ENCODE measurements at regions not wholly inside any gene's neighbourhood (a gene's known extent, or its start where the extent isn't known, plus 50 kb on each side); places are given as distances from the start of the nearest gene placed in this dataset.

DNA sequence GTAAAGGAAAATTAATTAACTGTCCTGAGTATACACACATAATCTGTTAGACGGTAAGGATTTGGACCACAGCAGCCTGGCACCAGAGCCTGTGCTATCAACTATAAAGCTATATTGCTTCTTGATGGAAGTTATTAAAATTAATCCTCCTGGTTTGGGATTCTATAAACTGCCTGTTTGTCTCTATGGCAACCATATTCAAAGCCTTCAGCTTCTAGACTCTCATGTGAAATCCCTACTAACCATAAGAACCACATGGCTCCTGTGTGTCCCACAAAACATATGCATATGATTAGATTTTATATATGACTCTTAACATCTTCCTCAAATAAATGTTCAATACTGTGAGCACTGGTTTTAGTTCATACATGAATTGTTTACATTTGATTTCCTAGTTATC is 380.8 kb downstream of the ANKRD50 start:
- Histone ChIP-seq H3K4me1 (ENCODE audit: low read depth, poor library complexity, severe bottlenecking) (no peaks in the 10 kb centered on the region), H3K36me3 (ENCODE audit: insufficient read depth) (no peaks in the 10 kb centered on the region), H3K4me2 (no peak overlapping the region), H3K27ac (no peak overlapping the region), H3K4me3 (IDR thresholded peaks at IDR 0.05; ENCODE audit: insufficient read depth, low read depth, low read length) (no peak overlapping the region), H3K27me3 (ENCODE audit: insufficient read depth, low read depth) (no peaks in the 10 kb centered on the region), H3K79me2 (ENCODE audit: insufficient read depth, low read depth) (no peaks in the 10 kb centered on the region), H3K9ac (no peak overlapping the region), H4K20me1 (ENCODE audit: insufficient read depth) (no peaks in the 10 kb centered on the region), H2AFZ (ENCODE audit: low read depth) (no peak overlapping the region)
- TF ChIP-seq, protein P1, sequence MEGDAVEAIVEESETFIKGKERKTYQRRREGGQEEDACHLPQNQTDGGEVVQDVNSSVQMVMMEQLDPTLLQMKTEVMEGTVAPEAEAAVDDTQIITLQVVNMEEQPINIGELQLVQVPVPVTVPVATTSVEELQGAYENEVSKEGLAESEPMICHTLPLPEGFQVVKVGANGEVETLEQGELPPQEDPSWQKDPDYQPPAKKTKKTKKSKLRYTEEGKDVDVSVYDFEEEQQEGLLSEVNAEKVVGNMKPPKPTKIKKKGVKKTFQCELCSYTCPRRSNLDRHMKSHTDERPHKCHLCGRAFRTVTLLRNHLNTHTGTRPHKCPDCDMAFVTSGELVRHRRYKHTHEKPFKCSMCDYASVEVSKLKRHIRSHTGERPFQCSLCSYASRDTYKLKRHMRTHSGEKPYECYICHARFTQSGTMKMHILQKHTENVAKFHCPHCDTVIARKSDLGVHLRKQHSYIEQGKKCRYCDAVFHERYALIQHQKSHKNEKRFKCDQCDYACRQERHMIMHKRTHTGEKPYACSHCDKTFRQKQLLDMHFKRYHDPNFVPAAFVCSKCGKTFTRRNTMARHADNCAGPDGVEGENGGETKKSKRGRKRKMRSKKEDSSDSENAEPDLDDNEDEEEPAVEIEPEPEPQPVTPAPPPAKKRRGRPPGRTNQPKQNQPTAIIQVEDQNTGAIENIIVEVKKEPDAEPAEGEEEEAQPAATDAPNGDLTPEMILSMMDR (conservative IDR thresholded peaks at IDR 0.05; ENCODE audit: low read depth, low read length): no peak

DNA sequence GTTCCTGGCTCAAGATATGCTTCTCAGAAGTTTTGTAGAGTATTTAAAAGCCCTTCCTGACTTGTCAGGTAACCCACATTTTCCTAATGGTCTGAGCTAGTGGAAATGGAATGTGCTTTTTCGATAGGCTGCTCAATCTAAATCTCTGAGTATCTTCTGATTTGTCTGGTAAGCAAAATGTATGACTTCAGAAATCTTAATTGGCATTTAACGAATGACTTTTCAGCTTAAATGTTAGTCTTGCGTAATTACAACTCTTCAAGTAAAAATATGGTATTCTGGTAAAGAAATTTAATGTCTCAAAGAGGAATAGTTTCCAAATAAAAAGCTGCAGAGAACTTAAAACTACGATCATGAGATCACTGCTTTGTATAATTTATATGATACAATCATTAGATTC is 379.1 kb downstream of the ANKRD50 start:
- TF ChIP-seq, protein P1 (conservative IDR thresholded peaks at IDR 0.05; ENCODE audit: low read depth, low read length): no peak
- no peak overlapping the region for H3K4me2 ChIP-seq
- no peaks in the 10 kb centered on the region for H3K4me1 ChIP-seq (ENCODE audit: low read depth, poor library complexity, severe bottlenecking)
- no peak overlapping the region for H3K27ac ChIP-seq
- no peaks in the 10 kb centered on the region for H3K27me3 ChIP-seq (ENCODE audit: insufficient read depth, low read depth)
- H3K79me2 ChIP-seq (ENCODE audit: insufficient read depth, low read depth): no peaks in the 10 kb centered on the region
- no peaks in the 10 kb centered on the region for H4K20me1 ChIP-seq (ENCODE audit: insufficient read depth)
- H3K36me3 ChIP-seq (ENCODE audit: insufficient read depth): no peaks in the 10 kb centered on the region
- no peak overlapping the region for H3K9ac ChIP-seq
- H2AFZ ChIP-seq (ENCODE audit: low read depth): no peak overlapping the region
- no peak overlapping the region for H3K4me3 ChIP-seq (IDR thresholded peaks at IDR 0.05; ENCODE audit: insufficient read depth, low read depth, low read length)

DNA sequence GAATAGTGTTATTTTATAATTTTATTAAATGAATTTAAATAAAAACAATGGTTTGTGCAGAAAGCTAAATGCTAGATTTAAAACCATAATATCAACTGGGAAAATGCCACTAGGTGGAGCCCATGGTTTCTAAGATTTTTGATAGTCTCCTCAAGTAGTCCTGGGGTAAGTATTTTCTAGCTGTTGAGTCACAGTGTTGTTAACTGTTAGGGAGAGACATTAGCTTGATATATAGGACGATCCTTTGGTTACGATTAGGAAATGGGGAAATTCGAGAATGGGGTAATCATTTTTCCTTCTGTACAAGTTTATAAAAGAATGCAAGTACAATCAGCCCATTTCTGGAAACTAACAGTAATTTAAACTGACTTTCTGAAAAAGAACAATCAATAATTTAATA is 378.4 kb downstream of the ANKRD50 start:
- Histone ChIP-seq H3K36me3 (ENCODE audit: insufficient read depth) (no peaks in the 10 kb centered on the region), H4K20me1 (ENCODE audit: insufficient read depth) (no peaks in the 10 kb centered on the region), H3K27ac (no peak overlapping the region), H3K4me1 (ENCODE audit: low read depth, poor library complexity, severe bottlenecking) (no peaks in the 10 kb centered on the region), H3K4me2 (no peak overlapping the region), H2AFZ (ENCODE audit: low read depth) (no peak overlapping the region), H3K79me2 (ENCODE audit: insufficient read depth, low read depth) (no peaks in the 10 kb centered on the region), H3K27me3 (ENCODE audit: insufficient read depth, low read depth) (no peaks in the 10 kb centered on the region), H3K4me3 (IDR thresholded peaks at IDR 0.05; ENCODE audit: insufficient read depth, low read depth, low read length) (no peak overlapping the region), H3K9ac (no peak overlapping the region)
- TF ChIP-seq, protein P1 (conservative IDR thresholded peaks at IDR 0.05; ENCODE audit: low read depth, low read length): peak; percentile 55

DNA sequence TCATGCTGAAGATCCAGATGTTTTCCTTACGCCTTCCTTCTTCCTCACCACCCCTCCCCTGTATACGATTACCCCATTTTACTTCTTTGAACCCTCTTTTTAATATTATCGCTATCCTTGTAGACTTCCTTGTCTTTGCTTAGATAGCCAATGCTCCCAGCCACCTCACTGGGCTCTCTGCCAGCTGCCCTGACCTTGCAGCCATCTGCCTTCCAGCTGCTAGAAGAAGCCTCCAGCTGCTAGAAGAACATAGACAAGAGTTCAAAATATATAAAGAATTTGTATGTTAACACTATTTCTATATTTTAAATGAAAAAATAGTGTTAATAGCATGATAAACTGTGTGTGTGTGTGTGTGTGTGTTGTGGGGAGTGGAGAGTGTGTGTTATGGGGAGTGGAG is 374.7 kb downstream of the ANKRD50 start:
- Histone ChIP-seq H4K20me1 (ENCODE audit: insufficient read depth) (no peaks in the 10 kb centered on the region), H3K9ac (no peak overlapping the region), H3K4me3 (IDR thresholded peaks at IDR 0.05; ENCODE audit: insufficient read depth, low read depth, low read length) (no peak overlapping the region), H3K27me3 (ENCODE audit: insufficient read depth, low read depth) (no peaks in the 10 kb centered on the region), H3K79me2 (ENCODE audit: insufficient read depth, low read depth) (no peaks in the 10 kb centered on the region), H3K36me3 (ENCODE audit: insufficient read depth) (no peaks in the 10 kb centered on the region), H2AFZ (ENCODE audit: low read depth) (no peak overlapping the region), H3K4me2 (no peak overlapping the region), H3K4me1 (ENCODE audit: low read depth, poor library complexity, severe bottlenecking) (no peaks in the 10 kb centered on the region), H3K27ac (no peak overlapping the region)
- TF ChIP-seq, protein P1 (conservative IDR thresholded peaks at IDR 0.05; ENCODE audit: low read depth, low read length): no peak

Data from KMS-11 (cell line).